ENCODE measurements at regions not wholly inside any gene's neighbourhood (a gene's known extent, or its start where the extent isn't known, plus 50 kb on each side); places are given as distances from the start of the nearest gene placed in this dataset.

DNA sequence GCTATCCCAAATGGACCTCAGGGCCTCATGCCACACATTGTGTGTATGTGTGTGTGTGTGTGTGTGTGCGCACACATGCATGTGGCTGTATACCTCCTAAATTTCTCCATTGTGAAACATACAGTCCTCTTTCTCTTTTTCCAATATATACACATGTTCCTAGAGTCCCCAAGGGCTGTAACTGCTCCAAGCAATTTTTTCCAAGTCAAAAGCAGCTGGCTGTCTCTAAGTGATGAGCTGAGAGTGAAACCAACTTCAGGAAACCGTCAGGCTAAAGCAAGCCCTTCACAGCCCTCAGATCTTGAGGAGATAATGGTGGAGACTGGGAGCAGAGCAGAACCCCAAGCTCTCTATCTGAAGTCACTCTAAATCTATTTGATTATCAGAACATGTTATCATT lies 496.1 kb upstream of the DIPK2B start:
- POLR2A ChIA-PET, result no interaction called here

More for the DNA sequence above, 496.1 kb upstream of the DIPK2B start:
- Histone ChIP-seq H3K4me3 (no peak overlapping the region), H3K27me3 (ENCODE audit: control insufficient read depth in 2 of 2, insufficient read depth in 2 of 2, low read length in 2 of 2) (no peaks in the 10 kb centered on the region), H4K20me1 (replicated peaks; ENCODE audit: control insufficient read depth, insufficient read depth, low read length) (no peaks in the 10 kb centered on the region), H2AFZ (ENCODE audit: low read depth, low read length) (no peak overlapping the region), H3K79me2 (ENCODE audit: control insufficient read depth, insufficient read depth, low read length) (no peaks in the 10 kb centered on the region), H3K27ac (ENCODE audit: extremely low read depth, low read depth, low read length) (no peak overlapping the region), H3K36me3 (ENCODE audit: control insufficient read depth, insufficient read depth, low read length) (no peaks in the 10 kb centered on the region), H3K4me1 (replicated peaks in 1 of 2; ENCODE audit: control insufficient read depth in 2 of 2, insufficient read depth in 2 of 2, low read length in 2 of 2) (no peaks in the 10 kb centered on the region), H3K9me1 (ENCODE audit: control insufficient read depth, insufficient read depth, low read length) (no peaks in the 10 kb centered on the region), H3K4me2 (ENCODE audit: insufficient read depth, low read length) (no peak overlapping the region), H3K9ac (ENCODE audit: insufficient read depth in 1 of 2, low read depth in 2 of 2, low read length in 2 of 2) (no peak overlapping the region), H3K9me3 (replicated peaks; ENCODE audit: control insufficient read depth, insufficient read depth, low read depth, low read length) (no peaks in the 10 kb centered on the region)
- in situ Hi-C loops (cut with MboI) (no loop called here), intact Hi-C loops (cut with micrococcal nuclease) (no loop called here)
- TF ChIP-seq ZSCAN29 (IDR thresholded peaks at IDR 0.05) (no peak), ZNF57 (CRISPR knock-in tag; IDR thresholded peaks at IDR 0.05) (no peak), TEAD4 (IDR thresholded peaks at IDR 0.05; ENCODE audit: low read length) (no peak), TEAD4 (CRISPR knock-in tag; IDR thresholded peaks at IDR 0.05; ENCODE audit: borderline replicate concordance) (no peak), TGIF2 (CRISPR knock-in tag; IDR thresholded peaks at IDR 0.05) (no peak), GATAD2B (IDR thresholded peaks at IDR 0.05; ENCODE audit: borderline replicate concordance) (no peak), ZNF146 (CRISPR knock-in tag; IDR thresholded peaks at IDR 0.05; ENCODE audit: unreplicated experiment) (no peak), NRF1 (conservative IDR thresholded peaks at IDR 0.05 in 1 of 2, IDR thresholded peaks at IDR 0.05 in 1 of 2) (no peak), RNF2 (IDR thresholded peaks at IDR 0.05) (no peak), ZNF212 (CRISPR knock-in tag; IDR thresholded peaks at IDR 0.05) (no peak), MTA1 (IDR thresholded peaks at IDR 0.05; ENCODE audit: borderline replicate concordance) (no peak), ESRRB (CRISPR knock-in tag; IDR thresholded peaks at IDR 0.05; ENCODE audit: borderline replicate concordance) (no peak)
- TF ChIP-seq, protein P1, sequence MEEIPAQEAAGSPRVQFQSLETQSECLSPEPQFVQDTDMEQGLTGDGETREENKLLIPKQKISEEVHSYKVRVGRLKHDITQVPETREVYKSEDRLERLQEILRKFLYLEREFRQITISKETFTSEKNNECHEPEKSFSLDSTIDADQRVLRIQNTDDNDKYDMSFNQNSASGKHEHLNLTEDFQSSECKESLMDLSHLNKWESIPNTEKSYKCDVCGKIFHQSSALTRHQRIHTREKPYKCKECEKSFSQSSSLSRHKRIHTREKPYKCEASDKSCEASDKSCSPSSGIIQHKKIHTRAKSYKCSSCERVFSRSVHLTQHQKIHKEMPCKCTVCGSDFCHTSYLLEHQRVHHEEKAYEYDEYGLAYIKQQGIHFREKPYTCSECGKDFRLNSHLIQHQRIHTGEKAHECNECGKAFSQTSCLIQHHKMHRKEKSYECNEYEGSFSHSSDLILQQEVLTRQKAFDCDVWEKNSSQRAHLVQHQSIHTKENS (CRISPR knock-in tag; IDR thresholded peaks at IDR 0.05), result no peak
- TF ChIP-seq, protein P2, sequence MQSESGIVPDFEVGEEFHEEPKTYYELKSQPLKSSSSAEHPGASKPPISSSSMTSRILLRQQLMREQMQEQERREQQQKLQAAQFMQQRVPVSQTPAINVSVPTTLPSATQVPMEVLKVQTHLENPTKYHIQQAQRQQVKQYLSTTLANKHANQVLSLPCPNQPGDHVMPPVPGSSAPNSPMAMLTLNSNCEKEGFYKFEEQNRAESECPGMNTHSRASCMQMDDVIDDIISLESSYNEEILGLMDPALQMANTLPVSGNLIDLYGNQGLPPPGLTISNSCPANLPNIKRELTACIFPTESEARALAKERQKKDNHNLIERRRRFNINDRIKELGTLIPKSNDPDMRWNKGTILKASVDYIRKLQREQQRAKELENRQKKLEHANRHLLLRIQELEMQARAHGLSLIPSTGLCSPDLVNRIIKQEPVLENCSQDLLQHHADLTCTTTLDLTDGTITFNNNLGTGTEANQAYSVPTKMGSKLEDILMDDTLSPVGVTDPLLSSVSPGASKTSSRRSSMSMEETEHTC (IDR thresholded peaks at IDR 0.05), result no peak
- TF ChIP-seq, protein P3, sequence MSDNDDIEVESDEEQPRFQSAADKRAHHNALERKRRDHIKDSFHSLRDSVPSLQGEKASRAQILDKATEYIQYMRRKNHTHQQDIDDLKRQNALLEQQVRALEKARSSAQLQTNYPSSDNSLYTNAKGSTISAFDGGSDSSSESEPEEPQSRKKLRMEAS (CRISPR knock-in tag; IDR thresholded peaks at IDR 0.05), result no peak
- TF ChIP-seq, protein P4, sequence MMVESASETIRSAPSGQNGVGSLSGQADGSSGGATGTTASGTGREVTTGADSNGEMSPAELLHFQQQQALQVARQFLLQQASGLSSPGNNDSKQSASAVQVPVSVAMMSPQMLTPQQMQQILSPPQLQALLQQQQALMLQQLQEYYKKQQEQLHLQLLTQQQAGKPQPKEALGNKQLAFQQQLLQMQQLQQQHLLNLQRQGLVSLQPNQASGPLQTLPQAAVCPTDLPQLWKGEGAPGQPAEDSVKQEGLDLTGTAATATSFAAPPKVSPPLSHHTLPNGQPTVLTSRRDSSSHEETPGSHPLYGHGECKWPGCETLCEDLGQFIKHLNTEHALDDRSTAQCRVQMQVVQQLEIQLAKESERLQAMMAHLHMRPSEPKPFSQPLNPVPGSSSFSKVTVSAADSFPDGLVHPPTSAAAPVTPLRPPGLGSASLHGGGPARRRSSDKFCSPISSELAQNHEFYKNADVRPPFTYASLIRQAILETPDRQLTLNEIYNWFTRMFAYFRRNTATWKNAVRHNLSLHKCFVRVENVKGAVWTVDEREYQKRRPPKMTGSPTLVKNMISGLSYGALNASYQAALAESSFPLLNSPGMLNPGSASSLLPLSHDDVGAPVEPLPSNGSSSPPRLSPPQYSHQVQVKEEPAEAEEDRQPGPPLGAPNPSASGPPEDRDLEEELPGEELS (CRISPR knock-in tag; IDR thresholded peaks at IDR 0.05; ENCODE audit: borderline replicate concordance), result no peak
- TF ChIP-seq, protein P5, sequence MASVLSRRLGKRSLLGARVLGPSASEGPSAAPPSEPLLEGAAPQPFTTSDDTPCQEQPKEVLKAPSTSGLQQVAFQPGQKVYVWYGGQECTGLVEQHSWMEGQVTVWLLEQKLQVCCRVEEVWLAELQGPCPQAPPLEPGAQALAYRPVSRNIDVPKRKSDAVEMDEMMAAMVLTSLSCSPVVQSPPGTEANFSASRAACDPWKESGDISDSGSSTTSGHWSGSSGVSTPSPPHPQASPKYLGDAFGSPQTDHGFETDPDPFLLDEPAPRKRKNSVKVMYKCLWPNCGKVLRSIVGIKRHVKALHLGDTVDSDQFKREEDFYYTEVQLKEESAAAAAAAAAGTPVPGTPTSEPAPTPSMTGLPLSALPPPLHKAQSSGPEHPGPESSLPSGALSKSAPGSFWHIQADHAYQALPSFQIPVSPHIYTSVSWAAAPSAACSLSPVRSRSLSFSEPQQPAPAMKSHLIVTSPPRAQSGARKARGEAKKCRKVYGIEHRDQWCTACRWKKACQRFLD (CRISPR knock-in tag; IDR thresholded peaks at IDR 0.05), result no peak
- TF ChIP-seq, protein P6, sequence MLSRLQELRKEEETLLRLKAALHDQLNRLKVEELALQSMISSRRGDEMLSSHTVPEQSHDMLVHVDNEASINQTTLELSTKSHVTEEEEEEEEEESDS (CRISPR knock-in tag; IDR thresholded peaks at IDR 0.05), result no peak
- 29% methylated on average over 2 of the region's 2 CpGs for WGBS (ENCODE audit: insufficient coverage, low coverage, missing lambda C conversion rate)
- CTCF ChIA-PET (ENCODE audit: low intra/inter-chr PET ratio), result no interaction called here
- DNase-seq (ENCODE audit: extremely low read depth in 1 of 4, low spot score in 3 of 4) (no peak), FAIRE-seq (no peak), ATAC-seq (no peak)
- no TSS peak for BruUV-seq (replicated peaks)
